RPMI7951 (cell line): ENCODE measurements at regions not wholly inside any gene's neighbourhood (a gene's known extent, or its start where the extent isn't known, plus 50 kb on each side); places are given as distances from the start of the nearest gene placed in this dataset.
"Not testable (repeated sequence)": the region's sequence is repeated elsewhere in the genome, so short reads cannot be mapped to it uniquely, and the experiment has no call there.

Source experiments
- DNase-seq: peaks from one replicate; pipeline ENCODE4 v3.0.0-alpha.2; 2012; ENCODE audit warnings: low read depth

- no peak for DNase-seq
Measured at GRCh38 chr19:7400815-7401214, 52.1 kb downstream of the ARHGEF18 start.

- no peak for DNase-seq
Measured at GRCh38 chr19:7401694-7402093, 53.0 kb downstream of the ARHGEF18 start.

GRCh38 chr19:7405482-7405881, 56.7 kb downstream of the ARHGEF18 start:
- not testable (repeated sequence) for DNase-seq

- DNase-seq = no peak
Measured at GRCh38 chr19:7408251-7408650, 59.5 kb downstream of the ARHGEF18 start.

- DNase-seq = no peak
Measured at GRCh38 chr19:7410946-7411345, 62.2 kb downstream of the ARHGEF18 start.

- DNase-seq = no peak
Measured at GRCh38 chr19:7413629-7414028, 64.9 kb downstream of the ARHGEF18 start.

- DNase-seq = no peak
Measured at GRCh38 chr19:7415163-7415856, 66.6 kb downstream of the ARHGEF18 start.

- DNase-seq = no peak
Measured at GRCh38 chr19:7415857-7416371, 67.2 kb downstream of the ARHGEF18 start.

GRCh38 chr19:7417671-7418324, 69.1 kb downstream of the ARHGEF18 start:
- no peak for DNase-seq

GRCh38 chr19:7418596-7418995, 69.9 kb downstream of the ARHGEF18 start:
- DNase-seq = no peak

GRCh38 chr19:7419153-7419552, 69.7 kb downstream of the PEX11G start:
- DNase-seq = no peak

GRCh38 chr19:7419777-7420439, 68.9 kb downstream of the PEX11G start:
- DNase-seq = no peak

GRCh38 chr19:7421941-7422744, 66.7 kb downstream of the PEX11G start:
- DNase-seq = peak; percentile 10
